Vagina (tissue), 2 donors: ENCODE measurements at regions not wholly inside any gene's neighbourhood (a gene's known extent, or its start where the extent isn't known, plus 50 kb on each side); places are given as distances from the start of the nearest gene placed in this dataset.

ENCODE experiments used
- DNase-seq, 2 donors: peaks; one replicate each; pipeline ENCODE4 v3.0.0-alpha.2; 2017; ENCODE audit errors: extremely low spot score in 2 of 2
- H3K27ac ChIP-seq: fragments of 200-600 bp; sonication (generic); one replicate; pipeline ENCODE4 v1.5.1; 2019
- H3K27me3 ChIP-seq: fragments of 200-600 bp; sonication (generic); one replicate; pipeline ENCODE4 v1.5.1; 2019
- H3K36me3 ChIP-seq, 2 donors: fragments of 200-600 bp; sonication (generic); one replicate each; pipeline ENCODE4 v1.5.1; 2017 to 2019
- H3K4me1 ChIP-seq: fragments of 200-600 bp; sonication (generic); one replicate; pipeline ENCODE4 v1.5.1; 2019
- H3K4me3 ChIP-seq, 2 donors: fragments of 200-600 bp; sonication (generic); 1 replicate in 1 of 2; 2 replicates in 1 of 2; pipeline ENCODE4 v1.5.1; 2016 to 2019
- H3K9me3 ChIP-seq: fragments of 200-600 bp; sonication (generic); one replicate; pipeline ENCODE4 v1.5.1; 2019
- POLR2A ChIP-seq, 2 donors: fragments of 450-650 bp; IDR thresholded peaks; one replicate each; pipeline ENCODE4 v1.6.1; 2017; ENCODE audit warnings: antibody characterized with exemption in 2 of 2, mild to moderate bottlenecking in 2 of 2, moderate library complexity in 2 of 2
- POLR2AphosphoS5 ChIP-seq, 2 donors: sonication (generic); formaldehyde crosslinking; IDR thresholded peaks; one replicate each; pipeline ENCODE4 v1.9.0; 2017; ENCODE audit warnings: antibody characterized with exemption in 2 of 2, mild to moderate bottlenecking in 2 of 2, low read depth in 1 of 2; ENCODE audit not compliant: insufficient read depth in 1 of 2
- intact Hi-C: fragments of 100-400 bp; cut with DNase I; formaldehyde crosslinking; loops from one replicate; pipeline ENCODE4 v1.15.1; 2023
- TF ChIP-seq, protein P1 (sequence below), 3 experiments: fragments of 450-650 bp in 2 of 3; fragments of 200-600 bp in 1 of 3; sonication (generic) in 1 of 3; IDR thresholded peaks; one replicate each; pipeline ENCODE4 v1.5.1; 2017 to 2019; ENCODE audit warnings: antibody characterized with exemption in 3 of 3, mild to moderate bottlenecking in 2 of 3, moderate library complexity in 2 of 3

DNA sequence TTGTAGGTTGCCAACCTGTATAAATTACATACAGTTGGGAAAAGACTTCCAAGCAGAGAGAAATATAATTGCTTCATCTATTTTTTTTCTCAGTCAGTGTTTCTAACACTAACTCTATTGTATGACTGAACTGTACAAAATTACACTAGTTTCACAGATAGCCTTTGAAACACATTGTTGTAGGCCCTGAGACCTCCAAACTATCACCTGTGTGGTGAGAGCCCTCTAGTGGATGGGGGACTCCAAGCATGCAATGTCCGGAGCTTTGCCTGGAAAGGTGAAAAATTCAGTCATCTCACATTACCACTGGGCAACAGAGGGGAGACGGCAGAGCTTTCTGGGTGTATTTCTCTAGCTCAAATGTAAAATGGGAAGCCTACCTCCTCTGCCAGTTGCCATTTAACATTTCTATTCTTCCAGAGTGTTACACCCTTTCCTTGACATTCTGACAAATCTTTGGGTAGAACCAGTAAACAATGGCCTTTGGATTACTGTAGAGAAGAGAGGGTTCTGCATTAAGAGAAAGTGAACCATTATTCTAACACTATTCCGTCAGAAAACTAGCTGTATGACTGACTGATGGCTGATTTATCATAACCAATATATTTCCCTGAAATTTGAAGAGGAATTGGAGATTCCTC lies 212.2 kb downstream of the LYPLAL1 start:
- DNase-seq = no peak
- intact Hi-C loops = no loop called here

DNA sequence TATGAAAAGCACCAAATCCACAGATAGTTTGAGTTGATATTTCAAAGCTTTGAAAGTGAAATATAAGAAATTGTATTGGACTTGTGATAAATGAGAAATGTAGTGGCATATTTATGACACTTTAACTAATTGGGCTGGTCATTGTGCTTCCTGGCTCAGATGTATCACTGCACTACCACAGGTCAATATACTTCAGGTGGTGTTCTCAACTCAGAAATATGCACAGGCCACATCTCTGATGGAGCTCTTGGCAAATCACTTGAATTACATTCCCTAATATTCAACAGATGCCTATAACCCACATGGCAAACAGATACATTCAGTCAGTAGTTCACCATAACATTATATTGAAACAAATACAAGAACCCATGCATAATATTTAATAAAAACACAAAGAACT lies 209.6 kb downstream of the LYPLAL1 start:
- Histone ChIP-seq H3K9me3 (no peaks in the 10 kb centered on the region), H3K4me3 (no peak overlapping the region), H3K36me3 (no peaks in the 10 kb centered on the region), H3K4me1 (no peaks in the 10 kb centered on the region), H3K27ac (no peak overlapping the region), H3K27me3 (no peaks in the 10 kb centered on the region)
- TF ChIP-seq POLR2A (IDR thresholded peaks at IDR 0.05) (no peak), POLR2AphosphoS5 (IDR thresholded peaks at IDR 0.05; ENCODE audit: insufficient read depth in 1 of 2, low read depth in 1 of 2) (no peak)
- TF ChIP-seq, protein P1, sequence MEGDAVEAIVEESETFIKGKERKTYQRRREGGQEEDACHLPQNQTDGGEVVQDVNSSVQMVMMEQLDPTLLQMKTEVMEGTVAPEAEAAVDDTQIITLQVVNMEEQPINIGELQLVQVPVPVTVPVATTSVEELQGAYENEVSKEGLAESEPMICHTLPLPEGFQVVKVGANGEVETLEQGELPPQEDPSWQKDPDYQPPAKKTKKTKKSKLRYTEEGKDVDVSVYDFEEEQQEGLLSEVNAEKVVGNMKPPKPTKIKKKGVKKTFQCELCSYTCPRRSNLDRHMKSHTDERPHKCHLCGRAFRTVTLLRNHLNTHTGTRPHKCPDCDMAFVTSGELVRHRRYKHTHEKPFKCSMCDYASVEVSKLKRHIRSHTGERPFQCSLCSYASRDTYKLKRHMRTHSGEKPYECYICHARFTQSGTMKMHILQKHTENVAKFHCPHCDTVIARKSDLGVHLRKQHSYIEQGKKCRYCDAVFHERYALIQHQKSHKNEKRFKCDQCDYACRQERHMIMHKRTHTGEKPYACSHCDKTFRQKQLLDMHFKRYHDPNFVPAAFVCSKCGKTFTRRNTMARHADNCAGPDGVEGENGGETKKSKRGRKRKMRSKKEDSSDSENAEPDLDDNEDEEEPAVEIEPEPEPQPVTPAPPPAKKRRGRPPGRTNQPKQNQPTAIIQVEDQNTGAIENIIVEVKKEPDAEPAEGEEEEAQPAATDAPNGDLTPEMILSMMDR (IDR thresholded peaks at IDR 0.05) = no peak
- intact Hi-C loops = no loop called here
- no peak for DNase-seq

More for the DNA sequence above, 212.2 kb downstream of the LYPLAL1 start:
- H3K4me3 ChIP-seq = no peak overlapping the region
- TF ChIP-seq, protein P1 (IDR thresholded peaks at IDR 0.05) = peak in 2 of 3 experiments; percentile 25 to 39
- TF ChIP-seq POLR2A (IDR thresholded peaks at IDR 0.05) = no peak
- no peaks in the 10 kb centered on the region for H3K36me3 ChIP-seq
- H3K4me1 ChIP-seq = no peaks in the 10 kb centered on the region
- no peak overlapping the region for H3K27ac ChIP-seq
- H3K9me3 ChIP-seq = no peaks in the 10 kb centered on the region
- H3K27me3 ChIP-seq = no peaks in the 10 kb centered on the region

DNA sequence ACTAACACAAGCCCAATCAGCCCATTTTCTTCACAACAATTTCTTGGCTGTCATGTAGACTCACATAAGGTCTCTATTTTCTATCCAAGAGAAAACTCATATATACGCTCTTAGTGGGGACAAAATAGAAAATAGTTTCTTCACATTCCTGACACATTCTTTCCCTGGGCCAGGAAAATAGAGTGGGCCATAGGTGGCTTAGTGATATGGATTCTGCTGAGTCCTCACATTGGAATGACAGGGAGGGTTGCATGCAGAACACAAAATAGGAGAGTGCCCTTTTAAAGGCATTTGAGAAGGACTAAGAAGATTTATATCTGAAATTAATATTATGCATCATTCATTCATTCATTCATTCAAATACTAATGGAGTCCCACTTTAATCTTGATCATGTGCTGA lies 207.7 kb downstream of the LYPLAL1 start:
- intact Hi-C loops = no loop called here
- Histone ChIP-seq H3K27ac (no peak overlapping the region), H3K27me3 (no peaks in the 10 kb centered on the region), H3K4me1 (no peaks in the 10 kb centered on the region), H3K4me3 (no peak overlapping the region), H3K9me3 (no peaks in the 10 kb centered on the region), H3K36me3 (no peaks in the 10 kb centered on the region)
- DNase-seq = no peak
- TF ChIP-seq POLR2AphosphoS5 (IDR thresholded peaks at IDR 0.05; ENCODE audit: insufficient read depth in 1 of 2, low read depth in 1 of 2) (no peak), POLR2A (IDR thresholded peaks at IDR 0.05) (no peak)
- TF ChIP-seq, protein P1 (IDR thresholded peaks at IDR 0.05) = no peak

DNA sequence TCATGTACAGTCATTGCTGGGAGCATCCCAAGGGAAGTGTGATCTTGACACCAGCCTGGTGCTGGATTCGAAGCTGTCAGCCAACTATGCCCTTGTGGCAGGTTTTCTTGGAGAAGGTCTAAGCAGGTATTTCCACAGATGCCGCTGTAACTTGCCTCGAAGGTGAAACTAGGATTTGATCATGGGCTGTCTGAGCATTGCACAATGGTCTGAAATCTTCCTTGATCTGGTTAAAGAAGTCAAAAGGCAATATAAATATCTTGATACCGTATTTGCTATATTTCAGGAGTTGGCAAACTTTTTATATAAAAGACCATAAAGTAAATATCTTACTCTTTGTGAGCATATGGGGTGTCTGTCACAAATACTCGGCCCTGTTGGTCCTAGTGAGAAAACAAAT lies 206.8 kb downstream of the LYPLAL1 start:
- no peak for DNase-seq
- TF ChIP-seq POLR2A (IDR thresholded peaks at IDR 0.05) = no peak
- TF ChIP-seq, protein P1 (IDR thresholded peaks at IDR 0.05) = no peak
- no peak overlapping the region for H3K27ac ChIP-seq
- no peak overlapping the region for H3K4me3 ChIP-seq
- H3K27me3 ChIP-seq = no peaks in the 10 kb centered on the region
- intact Hi-C loops = no loop called here
- no peaks in the 10 kb centered on the region for H3K9me3 ChIP-seq
- H3K4me1 ChIP-seq = no peaks in the 10 kb centered on the region
- no peaks in the 10 kb centered on the region for H3K36me3 ChIP-seq

DNA sequence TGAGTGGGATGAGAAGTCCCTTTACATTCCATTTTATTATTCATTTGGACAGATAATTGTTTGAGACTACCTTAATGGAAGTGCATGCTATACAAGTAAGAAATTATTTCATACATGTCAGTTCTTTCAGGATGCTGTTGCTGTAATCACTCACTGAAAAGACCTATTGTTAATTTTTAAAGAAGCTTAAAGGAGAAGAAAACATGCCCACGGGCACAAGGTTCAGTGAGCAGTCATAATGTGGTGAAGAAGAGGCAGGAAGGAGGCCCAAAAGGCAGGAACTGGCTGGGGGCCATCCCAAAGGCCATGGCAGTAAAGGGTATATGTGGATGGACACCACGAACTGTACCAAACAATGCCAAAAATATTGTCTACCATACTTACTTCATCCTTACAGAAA lies 206.0 kb downstream of the LYPLAL1 start:
- no peaks in the 10 kb centered on the region for H3K36me3 ChIP-seq
- H3K4me1 ChIP-seq = no peaks in the 10 kb centered on the region
- no peaks in the 10 kb centered on the region for H3K27me3 ChIP-seq
- no peak for DNase-seq
- no peaks in the 10 kb centered on the region for H3K9me3 ChIP-seq
- H3K4me3 ChIP-seq = no peak overlapping the region
- intact Hi-C loops = no loop called here
- TF ChIP-seq, protein P1 (IDR thresholded peaks at IDR 0.05) = no peak
- TF ChIP-seq POLR2A (IDR thresholded peaks at IDR 0.05) = no peak
- TF ChIP-seq POLR2AphosphoS5 (IDR thresholded peaks at IDR 0.05; ENCODE audit: insufficient read depth in 1 of 2, low read depth in 1 of 2) = no peak
- H3K27ac ChIP-seq = no peak overlapping the region
